Ureter (tissue), 1 donor: ENCODE measurements at regions not wholly inside any gene's neighbourhood (a gene's known extent, or its start where the extent isn't known, plus 50 kb on each side); places are given as distances from the start of the nearest gene placed in this dataset.

ENCODE experiments used
- DNase-seq: peaks from one replicate; pipeline ENCODE4 v3.0.0-alpha.2; 2020; ENCODE audit warnings: low spot score
- donor health status: DM: yes; HTN: yes; CAD: no.

DNA sequence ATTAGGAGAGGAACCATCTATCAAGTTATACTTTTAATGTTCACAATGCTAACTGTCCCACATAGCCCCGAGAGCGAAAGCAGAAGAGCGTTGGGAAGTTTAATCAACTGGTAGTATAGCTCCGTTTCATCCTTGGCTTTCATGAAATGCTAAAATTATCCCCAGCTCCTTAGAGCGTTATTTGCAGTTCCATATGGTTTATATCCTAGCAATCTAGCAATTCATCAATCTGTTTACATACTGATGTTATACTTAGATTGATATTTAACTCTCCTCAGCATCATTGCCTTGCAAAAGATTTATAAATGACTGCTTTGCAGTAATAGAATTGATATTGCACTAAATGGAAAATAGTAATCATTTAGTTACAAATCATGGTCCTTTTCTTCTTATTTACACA lies 419.8 kb downstream of the COG6 start:
- no peak for DNase-seq

- DNase-seq, result no peak
Measured at GRCh38 chr13:40076765-40077362, 421.4 kb downstream of the COG6 start.

GRCh38 chr13:40077396-40078027 lies 422.1 kb downstream of the COG6 start:
- DNase-seq, result no peak

- DNase-seq, result no peak
Measured at GRCh38 chr13:40079721-40080120, 424.3 kb downstream of the COG6 start.

GRCh38 chr13:40080676-40081075 lies 425.2 kb downstream of the COG6 start:
- DNase-seq, result no peak

DNA sequence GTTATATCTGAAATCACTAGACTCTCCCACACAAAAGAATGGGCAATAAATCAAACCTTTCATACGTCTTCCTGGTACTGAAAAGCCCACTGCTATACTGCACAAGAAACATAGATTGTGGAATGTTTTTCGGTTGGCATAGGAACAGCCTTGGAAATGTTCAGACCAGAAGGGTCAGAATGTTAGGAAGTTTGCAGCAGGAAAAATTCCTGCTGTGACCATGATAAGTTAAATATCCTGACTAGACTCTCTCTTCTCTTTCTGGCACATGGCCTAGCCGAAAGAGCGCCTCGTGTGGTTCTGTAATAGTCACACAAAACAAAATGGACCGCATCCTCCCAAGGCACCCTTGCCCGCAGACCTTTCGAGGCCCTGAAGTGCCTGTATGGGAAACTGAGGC lies 427.2 kb downstream of the COG6 start:
- DNase-seq, result no peak

DNA sequence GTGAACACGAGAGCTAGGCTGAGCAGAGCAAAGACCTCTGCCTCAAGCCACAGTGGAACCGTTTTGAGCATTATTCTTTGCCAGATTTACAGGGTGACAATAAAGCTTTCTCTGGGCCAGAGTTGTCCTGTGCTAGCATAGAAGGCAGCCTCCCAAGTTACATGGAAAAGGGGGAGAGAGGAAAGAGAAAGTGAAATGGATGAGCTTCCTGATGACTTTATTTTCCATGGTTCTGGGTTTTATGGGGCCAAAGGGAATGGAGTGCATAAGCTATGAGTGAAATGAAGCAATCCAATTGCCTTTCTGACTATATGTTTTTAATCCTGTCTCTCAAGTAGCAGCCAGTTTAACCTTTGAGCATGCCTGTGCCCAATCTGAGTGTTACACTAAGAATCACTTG lies 428.4 kb downstream of the COG6 start:
- no peak for DNase-seq

DNA sequence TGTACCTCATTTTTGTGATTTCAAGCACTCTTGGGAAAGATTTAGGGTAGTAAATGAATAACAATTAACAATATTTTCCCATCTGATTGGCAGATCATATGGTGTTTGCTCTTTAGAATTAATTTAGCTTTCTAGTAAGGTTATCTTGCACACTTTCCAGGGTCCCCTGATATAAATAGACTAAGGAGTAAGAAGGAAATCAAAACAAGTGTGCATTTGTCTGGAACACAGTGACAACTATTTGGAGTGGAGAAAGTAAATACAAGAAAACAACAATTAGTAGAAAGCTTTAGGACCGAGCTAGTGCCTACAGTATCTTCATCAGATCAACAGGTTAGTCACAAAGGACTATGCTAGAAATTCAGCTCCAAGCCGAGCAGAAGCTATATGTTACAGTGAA lies 429.5 kb downstream of the COG6 start:
- no peak for DNase-seq

GRCh38 chr13:40087091-40088002 lies 431.9 kb downstream of the COG6 start:
- no peak for DNase-seq

DNA sequence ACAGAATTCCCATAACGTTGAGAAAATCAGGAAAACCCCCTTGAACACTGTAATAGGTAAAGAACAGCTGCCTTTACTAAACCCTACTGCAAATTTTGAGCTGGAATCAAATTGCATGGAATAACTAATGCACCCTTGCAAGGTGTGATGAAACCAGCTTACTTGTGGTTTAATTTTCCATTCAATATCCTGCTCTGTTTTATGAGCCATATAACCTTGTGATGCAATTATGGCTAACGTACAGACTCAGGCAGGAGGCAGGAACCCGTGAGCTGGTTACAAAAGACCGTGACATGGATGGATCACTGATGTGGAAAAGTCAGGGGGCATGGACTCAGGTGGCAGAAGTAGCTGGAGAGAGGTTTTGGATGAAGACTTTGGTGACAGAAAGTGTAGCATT lies 438.6 kb downstream of the COG6 start:
- DNase-seq, result no peak

DNA sequence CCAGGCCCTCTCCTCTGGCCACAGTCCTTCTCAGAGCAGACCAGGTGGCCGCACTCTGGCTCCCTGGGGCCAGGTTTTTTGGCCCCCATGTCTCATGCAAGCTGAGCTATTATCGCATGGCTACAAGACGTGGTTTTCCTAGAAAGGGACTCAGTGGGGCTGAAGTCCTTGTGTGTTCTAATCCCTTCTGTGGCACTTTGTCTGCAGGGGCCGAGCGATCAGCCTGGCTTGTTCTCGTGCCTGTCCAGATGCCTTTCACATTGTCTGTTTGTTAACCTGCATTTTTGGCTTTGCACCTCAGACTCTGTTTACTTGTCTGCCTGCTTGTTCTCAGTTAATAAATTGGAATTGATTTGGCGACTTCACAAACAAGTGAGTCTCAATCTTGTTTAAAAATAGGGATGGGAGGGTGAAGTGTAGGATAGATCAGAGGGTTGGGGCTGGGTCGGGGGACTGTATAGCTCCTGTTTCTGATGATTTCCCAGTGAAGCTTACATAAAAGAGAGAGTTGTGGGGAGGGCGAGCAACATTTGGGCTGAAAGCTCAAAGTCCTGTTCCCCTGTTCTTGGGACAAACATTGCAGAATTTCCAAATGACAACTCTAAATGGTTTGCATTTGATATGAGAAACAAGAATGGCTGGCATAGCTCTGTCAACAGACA lies 440.4 kb downstream of the COG6 start:
- DNase-seq, result no peak

GRCh38 chr13:40096357-40096901 lies 441.0 kb downstream of the COG6 start:
- DNase-seq, result no peak

- DNase-seq, result no peak
Measured at GRCh38 chr13:40098246-40098645, 442.8 kb downstream of the COG6 start.

GRCh38 chr13:40101708-40102359 lies 446.4 kb downstream of the COG6 start:
- DNase-seq, result no peak

GRCh38 chr13:40102360-40102727 lies 446.9 kb downstream of the COG6 start:
- no peak for DNase-seq

DNA sequence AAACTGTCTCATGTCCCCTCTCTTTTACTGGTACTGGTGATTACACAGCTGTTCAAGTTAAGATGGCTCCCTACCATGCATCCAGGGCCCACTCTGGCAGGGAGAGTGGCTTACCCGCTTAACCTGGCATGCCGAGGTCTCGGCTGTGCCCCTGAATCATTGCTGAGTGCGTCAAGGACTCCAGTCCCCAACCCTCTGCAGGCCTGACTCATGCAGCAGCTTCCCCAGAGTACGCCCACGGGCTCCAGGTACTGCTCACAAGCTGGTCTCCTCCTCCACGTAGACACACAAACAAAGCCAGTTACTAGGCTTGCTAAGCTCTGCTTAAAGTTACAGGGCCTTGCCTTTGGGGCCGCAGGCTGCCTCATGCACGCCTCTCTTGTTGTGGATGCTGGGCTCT lies 447.4 kb downstream of the COG6 start:
- no peak for DNase-seq

GRCh38 chr13:40103864-40104263 lies 448.4 kb downstream of the COG6 start:
- DNase-seq, result no peak

- DNase-seq, result no peak
Measured at GRCh38 chr13:40105231-40105630, 449.8 kb downstream of the COG6 start.

- no peak for DNase-seq
Measured at GRCh38 chr13:40109351-40109844, 453.9 kb downstream of the COG6 start.

DNA sequence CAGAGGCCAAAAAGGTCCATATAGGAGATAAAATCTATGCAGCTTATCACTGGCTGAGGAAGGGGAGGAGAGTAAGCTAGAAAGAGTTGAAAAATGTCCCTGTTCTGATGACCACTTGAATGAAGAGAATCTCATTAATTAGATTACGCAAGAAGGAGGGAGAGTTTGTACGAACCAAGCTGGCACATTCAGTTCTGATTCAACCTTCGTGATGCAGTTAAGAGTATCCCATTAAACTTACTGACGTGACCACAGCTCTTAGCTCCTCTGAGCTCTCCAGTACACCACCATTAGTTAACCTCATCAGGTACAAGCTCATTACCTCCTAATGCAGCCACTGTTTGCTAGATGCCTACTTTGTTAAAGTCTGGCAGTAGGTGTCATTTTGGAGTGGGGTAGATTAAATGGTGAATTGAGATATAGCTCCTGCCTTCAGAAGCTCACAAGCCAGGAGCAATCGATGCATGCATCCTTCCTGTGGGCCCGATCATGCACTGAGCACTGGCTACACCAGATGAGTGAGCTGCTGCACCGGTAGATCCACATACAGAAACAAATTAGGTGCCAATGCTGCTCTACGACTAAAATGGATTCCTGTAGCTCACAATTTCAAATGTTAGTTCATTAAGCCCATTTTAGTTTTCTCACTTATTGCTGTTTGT lies 458.3 kb downstream of the COG6 start:
- DNase-seq, result no peak
